Ectodermal cell (in vitro differentiated cells): ENCODE measurements at regions not wholly inside any gene's neighbourhood (a gene's known extent, or its start where the extent isn't known, plus 50 kb on each side); places are given as distances from the start of the nearest gene placed in this dataset.

Source experiments
- H3K27ac ChIP-seq: 2 replicates; pipeline ENCODE4 v1.7.0; 2013; ENCODE audit warnings: mild to moderate bottlenecking, low read depth, low read length; ENCODE audit not compliant: insufficient read depth, poor library complexity, severe bottlenecking
- H3K27me3 ChIP-seq: 2 replicates; pipeline ENCODE4 v1.7.0; 2013; ENCODE audit warnings: mild to moderate bottlenecking, low read length; ENCODE audit not compliant: insufficient read depth, control insufficient read depth, poor library complexity, severe bottlenecking
- H3K36me3 ChIP-seq: one replicate; pipeline ENCODE4 v1.7.0; 2013; ENCODE audit warnings: low read length; ENCODE audit not compliant: control insufficient read depth, insufficient read depth
- H3K4me1 ChIP-seq: one replicate; pipeline ENCODE4 v1.7.0; 2013; ENCODE audit warnings: low read length; ENCODE audit not compliant: control insufficient read depth, insufficient read depth
- H3K4me3 ChIP-seq: 2 replicates; pipeline ENCODE4 v1.7.0; 2013; ENCODE audit warnings: low read depth, low read length, control low read depth; ENCODE audit not compliant: insufficient read depth
- H3K9me3 ChIP-seq: 2 replicates; pipeline ENCODE4 v1.7.0; 2013; ENCODE audit warnings: mild to moderate bottlenecking, low read length, moderate library complexity; ENCODE audit not compliant: control insufficient read depth
- WGBS, 2 experiments: methylation state at CpG; one replicate each; pipeline ENCODE4 v1.1.7; 2013; ENCODE audit warnings: missing lambda C conversion rate in 2 of 2; 5-methylcytosine and 5-hydroxymethylcytosine counted together

GRCh38 chr11:81892770-81893635, 840.7 kb downstream of the FAM181B start:
- WGBS, 2 experiments: 94 to 96% methylated on average over 7 of the region's 7 CpGs
- Histone ChIP-seq H3K9me3 (no peaks in the 10 kb centered on the region), H3K27ac (no peak overlapping the region), H3K4me1 (no peaks in the 10 kb centered on the region), H3K36me3 (no peaks in the 10 kb centered on the region), H3K4me3 (no peak overlapping the region), H3K27me3 (no peaks in the 10 kb centered on the region)

- 83 to 88% methylated on average over 1 of the region's 1 CpG for WGBS, 2 experiments
Measured at GRCh38 chr11:81888391-81888790, 845.3 kb downstream of the FAM181B start.

GRCh38 chr11:81887671-81888070, 846.0 kb downstream of the FAM181B start:
- H3K9me3 ChIP-seq: no peaks in the 10 kb centered on the region
- no peaks in the 10 kb centered on the region for H3K4me1 ChIP-seq
- no CpG with 5 or more reads among the region's 1 CpG for WGBS, 2 experiments
- no peaks in the 10 kb centered on the region for H3K27me3 ChIP-seq
- H3K4me3 ChIP-seq: no peak overlapping the region
- no peak overlapping the region for H3K27ac ChIP-seq
- H3K36me3 ChIP-seq: no peaks in the 10 kb centered on the region

More at GRCh38 chr11:81888391-81888790, 845.3 kb downstream of the FAM181B start:
- Histone ChIP-seq H3K27me3 (no peaks in the 10 kb centered on the region), H3K9me3 (no peaks in the 10 kb centered on the region), H3K4me1 (no peaks in the 10 kb centered on the region), H3K36me3 (no peaks in the 10 kb centered on the region), H3K4me3 (no peak overlapping the region), H3K27ac (no peak overlapping the region)

GRCh38 chr11:81886406-81887075, 847.1 kb downstream of the FAM181B start:
- 94% methylated on average over 2 of the region's 2 CpGs for WGBS, 2 experiments
- Histone ChIP-seq H3K27ac (no peak overlapping the region), H3K36me3 (no peaks in the 10 kb centered on the region), H3K4me3 (no peak overlapping the region), H3K9me3 (no peaks in the 10 kb centered on the region), H3K4me1 (no peaks in the 10 kb centered on the region), H3K27me3 (no peaks in the 10 kb centered on the region)

GRCh38 chr11:81874635-81875034, 859.0 kb downstream of the FAM181B start:
- H3K27me3 ChIP-seq: no peaks in the 10 kb centered on the region
- no peak overlapping the region for H3K27ac ChIP-seq
- peaks cover 4% of the 10 kb centered on the region for H3K4me1 ChIP-seq
- H3K36me3 ChIP-seq: no peaks in the 10 kb centered on the region
- WGBS, 2 experiments: 81 to 85% methylated on average over 2 of the region's 2 CpGs
- no peak overlapping the region for H3K4me3 ChIP-seq
- H3K9me3 ChIP-seq: no peaks in the 10 kb centered on the region

GRCh38 chr11:81870815-81871214, 862.8 kb downstream of the FAM181B start:
- Histone ChIP-seq H3K36me3 (no peaks in the 10 kb centered on the region), H3K27ac (no peak overlapping the region), H3K9me3 (no peaks in the 10 kb centered on the region), H3K4me3 (no peak overlapping the region), H3K4me1 (peaks cover 4% of the 10 kb centered on the region), H3K27me3 (no peaks in the 10 kb centered on the region)
- WGBS, 2 experiments: 50% methylated on average over 2 of the region's 2 CpGs

GRCh38 chr11:81870066-81870412, 863.6 kb downstream of the FAM181B start:
- WGBS, 2 experiments: 91 to 100% methylated on average over 1 of the region's 3 CpGs
- no peaks in the 10 kb centered on the region for H3K9me3 ChIP-seq
- no peak overlapping the region for H3K27ac ChIP-seq
- H3K36me3 ChIP-seq: no peaks in the 10 kb centered on the region
- no peaks in the 10 kb centered on the region for H3K27me3 ChIP-seq
- peaks cover 4% of the 10 kb centered on the region for H3K4me1 ChIP-seq
- H3K4me3 ChIP-seq: no peak overlapping the region

GRCh38 chr11:81869351-81870065, 864.2 kb downstream of the FAM181B start:
- H3K4me3 ChIP-seq: no peak overlapping the region
- no peak overlapping the region for H3K27ac ChIP-seq
- H3K9me3 ChIP-seq: no peaks in the 10 kb centered on the region
- 93 to 98% methylated on average over 1 of the region's 1 CpG for WGBS, 2 experiments
- no peaks in the 10 kb centered on the region for H3K36me3 ChIP-seq
- H3K4me1 ChIP-seq: peaks cover 2% of the 10 kb centered on the region
- no peaks in the 10 kb centered on the region for H3K27me3 ChIP-seq

GRCh38 chr11:81866896-81867295, 866.8 kb downstream of the FAM181B start:
- Histone ChIP-seq H3K27ac (no peak overlapping the region), H3K36me3 (no peaks in the 10 kb centered on the region), H3K27me3 (no peaks in the 10 kb centered on the region), H3K4me3 (no peak overlapping the region), H3K9me3 (no peaks in the 10 kb centered on the region), H3K4me1 (no peaks in the 10 kb centered on the region)
- WGBS, 2 experiments: 88% methylated on average over 1 of the region's 2 CpGs; no CpG with 5 or more reads in 1 of the 2 experiments

- Histone ChIP-seq H3K27me3 (no peaks in the 10 kb centered on the region), H3K36me3 (no peaks in the 10 kb centered on the region), H3K9me3 (no peaks in the 10 kb centered on the region), H3K4me1 (no peaks in the 10 kb centered on the region), H3K4me3 (no peak overlapping the region), H3K27ac (no peak overlapping the region)
- WGBS, 2 experiments: 96 to 97% methylated on average over 4 of the region's 4 CpGs
Measured at GRCh38 chr11:81857386-81857785, 876.3 kb downstream of the FAM181B start.
